HepG2 (cell line): ENCODE measurements at regions not wholly inside any gene's neighbourhood (a gene's known extent, or its start where the extent isn't known, plus 50 kb on each side); places are given as distances from the start of the nearest gene placed in this dataset.

Experiments
- ATAC-seq: fragments of 200-7000 bp; cut with Tn5 transposase; 3 replicates; pipeline ENCODE4 v1.9.1; 2020; ENCODE audit warnings: mild to moderate bottlenecking, moderate library complexity
- BruUV-seq: library from RNA; stranded (reverse); fragments of 400-500 nt; replicated peaks from 2 replicates; lab custom pipeline; 2021; lab: Mats Ljungman, UMichigan
- CTCF ChIA-PET: fragments of 300-600 bp; formaldehyde crosslinking; extraction: SDS; loops from one replicate; lab custom pipeline; 2021; ENCODE audit warnings: low total read pairs, inconsistent platforms, low intra/inter-chr PET ratio; lab: Yijun Ruan, JAX
- POLR2A ChIA-PET: fragments of 350-600 bp; sonication (Branson Sonifier 250); formaldehyde crosslinking; loops from one replicate; lab custom pipeline; 2020; ENCODE audit warnings: antibody characterized with exemption, inconsistent platforms; lab: Yijun Ruan, JAX
- DNase-seq: peaks from one replicate; pipeline ENCODE4 v3.0.0-alpha.2; 2015; ENCODE audit warnings: low spot score
- FAIRE-seq: peaks from 3 replicates; lab custom pipeline; 2011; peaks lifted over from hg19 to GRCh38; lab: Jason Lieb, UNC
- H2AFZ ChIP-seq: one replicate; pipeline ENCODE4 v1.6.1; 2011; ENCODE audit warnings: low read length, inconsistent platforms
- H3K27ac ChIP-seq: fragments of 300-600 bp; 3 replicates; pipeline ENCODE4 v1.8.0; 2011; ENCODE audit warnings: mixed run types, mild to moderate bottlenecking, mixed read lengths, low read length, inconsistent platforms; ENCODE audit not compliant: insufficient read depth; ENCODE audit errors: extremely low read length
- H3K27me3 ChIP-seq, 2 experiments: fragments of 200-600 bp in 1 of 2; 2 replicates in 1 of 2; 3 replicates in 1 of 2; pipeline versions ENCODE4 v1.6.0 to v1.8.0; 2011; ENCODE audit warnings: low read length in 2 of 2, mild to moderate bottlenecking in 2 of 2, moderate library complexity in 2 of 2, inconsistent platforms in 1 of 2; ENCODE audit not compliant: insufficient read depth in 2 of 2, control insufficient read depth in 1 of 2
- H3K36me3 ChIP-seq, 2 experiments: fragments of 200-600 bp in 1 of 2; replicated peaks in 1 of 2; 2 replicates in 1 of 2; 3 replicates in 1 of 2; pipeline versions ENCODE4 v1.5.1 to v1.8.0; 2011; ENCODE audit warnings: low read length in 2 of 2, inconsistent platforms in 1 of 2; ENCODE audit not compliant: insufficient read depth in 2 of 2, control insufficient read depth in 1 of 2
- H3K4me1 ChIP-seq: 2 replicates; pipeline ENCODE4 v1.5.1; 2012; ENCODE audit warnings: low read length, inconsistent platforms; ENCODE audit not compliant: insufficient read depth
- H3K4me2 ChIP-seq: 2 replicates; pipeline ENCODE4 v1.6.0; 2011; ENCODE audit warnings: low read depth, low read length, inconsistent platforms
- H3K4me3 ChIP-seq, 3 experiments: fragments of 200-600 bp in 1 of 3; sonication (generic), shearing (Covaris generic) in 1 of 3; replicated peaks in 1 of 3; 2 replicates each; pipeline ENCODE4 v1.5.1; 2011 to 2016; ENCODE audit warnings: low read length in 3 of 3, inconsistent platforms in 2 of 3, low read depth in 2 of 3, mild to moderate bottlenecking in 2 of 3, control low read depth in 1 of 3, mixed read lengths in 1 of 3; ENCODE audit not compliant: insufficient read depth in 1 of 3
- H3K79me2 ChIP-seq: one replicate; pipeline ENCODE4 v1.6.1; 2011; ENCODE audit warnings: low read length, inconsistent platforms; ENCODE audit not compliant: insufficient read depth
- H3K9ac ChIP-seq: 2 replicates; pipeline ENCODE4 v1.6.0; 2011; ENCODE audit warnings: mild to moderate bottlenecking, low read depth, low read length, inconsistent platforms; ENCODE audit not compliant: insufficient read depth
- H3K9me3 ChIP-seq: 2 replicates; pipeline ENCODE4 v1.5.1; 2012; ENCODE audit warnings: mild to moderate bottlenecking, low read length
- H4K20me1 ChIP-seq: 2 replicates; pipeline ENCODE4 v1.6.0; 2011; ENCODE audit warnings: inconsistent platforms, mild to moderate bottlenecking, low read length, moderate library complexity; ENCODE audit not compliant: insufficient read depth
- KMT2A ChIP-seq: sonication (generic); formaldehyde crosslinking; IDR thresholded peaks from 2 replicates; pipeline ENCODE4 v1.4.0; 2020; ENCODE audit warnings: missing genetic modification reagents
- SP2 ChIP-seq: sonication (generic); formaldehyde crosslinking; IDR thresholded peaks from 2 replicates; pipeline ENCODE4 v1.5.1; 2020; ENCODE audit warnings: mild to moderate bottlenecking, missing genetic modification reagents
- TRIM24 ChIP-seq: sonication (generic); formaldehyde crosslinking; IDR thresholded peaks from 2 replicates; pipeline ENCODE4 v1.8.0; 2022; ENCODE audit warnings: mild to moderate bottlenecking, missing genetic modification reagents
- ZNF30 ChIP-seq: sonication (generic); formaldehyde crosslinking; IDR thresholded peaks from 2 replicates; pipeline ENCODE4 v1.5.0; 2020; ENCODE audit warnings: mild to moderate bottlenecking, missing genetic modification reagents
- ZNF430 ChIP-seq: sonication (generic); formaldehyde crosslinking; IDR thresholded peaks from 2 replicates; pipeline ENCODE4 v1.9.0; 2021; ENCODE audit warnings: mild to moderate bottlenecking, missing genetic modification reagents
- ZNF572 ChIP-seq: sonication (generic); formaldehyde crosslinking; IDR thresholded peaks from 2 replicates; pipeline ENCODE4 v1.5.1; 2020; ENCODE audit warnings: mild to moderate bottlenecking, missing genetic modification reagents
- ZNF605 ChIP-seq: sonication (generic); formaldehyde crosslinking; IDR thresholded peaks from 2 replicates; pipeline ENCODE4 v1.8.0; 2022; ENCODE audit warnings: mild to moderate bottlenecking, missing genetic modification reagents
- ZNF652 ChIP-seq: IDR thresholded peaks from 2 replicates; pipeline ENCODE4 v1.6.1; 2016; ENCODE audit warnings: low read depth, borderline replicate concordance
- WGBS: methylation state at CpG from one replicate; pipeline ENCODE4 v1.1.6; 2017; ENCODE audit warnings: low lambda C conversion rate; 5-methylcytosine and 5-hydroxymethylcytosine counted together
- in situ Hi-C: cut with HindIII; loops from 2 replicates; pipeline ENCODE4 v1.10.0; 2017; ENCODE audit warnings: low pct_unique_long_range_greater_than_20kb; ENCODE audit not compliant: extremely low pct_ligation_motif_present
- intact Hi-C: fragments of 100-400 bp; cut with micrococcal nuclease; formaldehyde crosslinking; loops from one replicate; pipeline ENCODE4 v1.10.0; 2022; ENCODE audit not compliant: unreplicated experiment
- TF ChIP-seq, protein P1 (sequence below): sonication (generic); formaldehyde crosslinking; IDR thresholded peaks from 2 replicates; pipeline ENCODE4 v1.4.0; 2020; ENCODE audit warnings: missing genetic modification reagents
- TF ChIP-seq, protein P2 (sequence below), 2 experiments: IDR thresholded peaks; 2 replicates each; pipeline ENCODE4 v1.6.1; 2011 to 2012; ENCODE audit warnings: low read length in 2 of 2, borderline replicate concordance in 1 of 2, low read depth in 1 of 2, mild to moderate bottlenecking in 1 of 2, moderate library complexity in 1 of 2
- TF ChIP-seq, protein P3 (sequence below): sonication (generic); formaldehyde crosslinking; IDR thresholded peaks from 2 replicates; pipeline ENCODE4 v1.4.0; 2020; ENCODE audit warnings: mild to moderate bottlenecking, missing genetic modification reagents

DNA sequence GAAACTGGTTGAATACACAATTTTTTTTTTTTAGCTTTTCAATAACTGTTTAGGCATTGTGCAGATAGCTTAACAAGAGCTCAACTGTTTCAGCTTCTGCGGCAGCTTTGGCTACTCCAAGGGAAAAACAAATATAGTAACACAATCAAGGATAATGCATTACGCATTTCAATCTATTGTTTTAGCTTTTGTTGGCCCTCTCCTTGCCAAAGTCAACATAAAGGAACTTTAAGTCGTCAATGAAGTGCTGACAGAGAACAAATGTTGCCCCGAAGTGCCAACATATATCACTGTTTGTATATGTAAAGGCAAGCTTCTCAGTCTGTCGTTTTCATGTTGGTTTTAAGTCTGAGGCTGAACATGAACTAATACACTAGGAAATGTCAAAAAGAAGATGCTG, 1087.4 kb upstream of the FLRT2 start:
- no peak overlapping the region for H3K27ac ChIP-seq
- no peak for TF ChIP-seq ZNF430 (CRISPR knock-in tag)
- TF ChIP-seq ZNF652 (CRISPR knock-in tag): no peak
- no peak for TF ChIP-seq ZNF572 (CRISPR knock-in tag)
- no peak for TF ChIP-seq SP2 (CRISPR knock-in tag)
- TF ChIP-seq, protein P1, sequence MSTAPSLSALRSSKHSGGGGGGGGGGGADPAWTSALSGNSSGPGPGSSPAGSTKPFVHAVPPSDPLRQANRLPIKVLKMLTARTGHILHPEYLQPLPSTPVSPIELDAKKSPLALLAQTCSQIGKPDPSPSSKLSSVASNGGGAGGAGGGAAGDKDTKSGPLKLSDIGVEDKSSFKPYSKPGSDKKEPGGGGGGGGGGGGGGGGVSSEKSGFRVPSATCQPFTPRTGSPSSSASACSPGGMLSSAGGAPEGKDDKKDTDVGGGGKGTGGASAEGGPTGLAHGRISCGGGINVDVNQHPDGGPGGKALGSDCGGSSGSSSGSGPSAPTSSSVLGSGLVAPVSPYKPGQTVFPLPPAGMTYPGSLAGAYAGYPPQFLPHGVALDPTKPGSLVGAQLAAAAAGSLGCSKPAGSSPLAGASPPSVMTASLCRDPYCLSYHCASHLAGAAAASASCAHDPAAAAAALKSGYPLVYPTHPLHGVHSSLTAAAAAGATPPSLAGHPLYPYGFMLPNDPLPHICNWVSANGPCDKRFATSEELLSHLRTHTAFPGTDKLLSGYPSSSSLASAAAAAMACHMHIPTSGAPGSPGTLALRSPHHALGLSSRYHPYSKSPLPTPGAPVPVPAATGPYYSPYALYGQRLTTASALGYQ (CRISPR knock-in tag): no peak
- TF ChIP-seq ZNF30 (CRISPR knock-in tag): no peak
- TF ChIP-seq ZNF605: no peak
- no peak for TF ChIP-seq KMT2A
- TF ChIP-seq, protein P2, sequence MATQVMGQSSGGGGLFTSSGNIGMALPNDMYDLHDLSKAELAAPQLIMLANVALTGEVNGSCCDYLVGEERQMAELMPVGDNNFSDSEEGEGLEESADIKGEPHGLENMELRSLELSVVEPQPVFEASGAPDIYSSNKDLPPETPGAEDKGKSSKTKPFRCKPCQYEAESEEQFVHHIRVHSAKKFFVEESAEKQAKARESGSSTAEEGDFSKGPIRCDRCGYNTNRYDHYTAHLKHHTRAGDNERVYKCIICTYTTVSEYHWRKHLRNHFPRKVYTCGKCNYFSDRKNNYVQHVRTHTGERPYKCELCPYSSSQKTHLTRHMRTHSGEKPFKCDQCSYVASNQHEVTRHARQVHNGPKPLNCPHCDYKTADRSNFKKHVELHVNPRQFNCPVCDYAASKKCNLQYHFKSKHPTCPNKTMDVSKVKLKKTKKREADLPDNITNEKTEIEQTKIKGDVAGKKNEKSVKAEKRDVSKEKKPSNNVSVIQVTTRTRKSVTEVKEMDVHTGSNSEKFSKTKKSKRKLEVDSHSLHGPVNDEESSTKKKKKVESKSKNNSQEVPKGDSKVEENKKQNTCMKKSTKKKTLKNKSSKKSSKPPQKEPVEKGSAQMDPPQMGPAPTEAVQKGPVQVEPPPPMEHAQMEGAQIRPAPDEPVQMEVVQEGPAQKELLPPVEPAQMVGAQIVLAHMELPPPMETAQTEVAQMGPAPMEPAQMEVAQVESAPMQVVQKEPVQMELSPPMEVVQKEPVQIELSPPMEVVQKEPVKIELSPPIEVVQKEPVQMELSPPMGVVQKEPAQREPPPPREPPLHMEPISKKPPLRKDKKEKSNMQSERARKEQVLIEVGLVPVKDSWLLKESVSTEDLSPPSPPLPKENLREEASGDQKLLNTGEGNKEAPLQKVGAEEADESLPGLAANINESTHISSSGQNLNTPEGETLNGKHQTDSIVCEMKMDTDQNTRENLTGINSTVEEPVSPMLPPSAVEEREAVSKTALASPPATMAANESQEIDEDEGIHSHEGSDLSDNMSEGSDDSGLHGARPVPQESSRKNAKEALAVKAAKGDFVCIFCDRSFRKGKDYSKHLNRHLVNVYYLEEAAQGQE (IDR thresholded peaks at IDR 0.05; ENCODE audit: borderline replicate concordance in 1 of 2, low read depth in 1 of 2, low read length in 2 of 2): no peak
- TF ChIP-seq, protein P3, sequence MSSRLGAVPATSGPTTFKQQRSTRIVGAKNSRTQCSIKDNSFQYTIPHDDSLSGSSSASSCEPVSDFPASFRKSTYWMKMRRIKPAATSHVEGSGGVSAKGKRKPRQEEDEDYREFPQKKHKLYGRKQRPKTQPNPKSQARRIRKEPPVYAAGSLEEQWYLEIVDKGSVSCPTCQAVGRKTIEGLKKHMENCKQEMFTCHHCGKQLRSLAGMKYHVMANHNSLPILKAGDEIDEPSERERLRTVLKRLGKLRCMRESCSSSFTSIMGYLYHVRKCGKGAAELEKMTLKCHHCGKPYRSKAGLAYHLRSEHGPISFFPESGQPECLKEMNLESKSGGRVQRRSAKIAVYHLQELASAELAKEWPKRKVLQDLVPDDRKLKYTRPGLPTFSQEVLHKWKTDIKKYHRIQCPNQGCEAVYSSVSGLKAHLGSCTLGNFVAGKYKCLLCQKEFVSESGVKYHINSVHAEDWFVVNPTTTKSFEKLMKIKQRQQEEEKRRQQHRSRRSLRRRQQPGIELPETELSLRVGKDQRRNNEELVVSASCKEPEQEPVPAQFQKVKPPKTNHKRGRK (CRISPR knock-in tag): no peak
- no peak for TF ChIP-seq TRIM24 (CRISPR knock-in tag)
- DNase-seq: no peak
- H3K4me1 ChIP-seq: no peaks in the 10 kb centered on the region
- WGBS: 1% methylated on average over 5 of the region's 5 CpGs
- no peak overlapping the region for H3K4me2 ChIP-seq
- POLR2A ChIA-PET: no interaction called here
- no peaks in the 10 kb centered on the region for H3K36me3 ChIP-seq
- BruUV-seq: no TSS peak
- H3K9ac ChIP-seq: no peak overlapping the region
- CTCF ChIA-PET: no interaction called here
- H3K27me3 ChIP-seq: no peaks in the 10 kb centered on the region
- no peaks in the 10 kb centered on the region for H4K20me1 ChIP-seq
- in situ Hi-C loops (no loop called here), intact Hi-C loops (no loop called here)
- FAIRE-seq: no peak
- no peaks in the 10 kb centered on the region for H3K79me2 ChIP-seq
- H3K9me3 ChIP-seq: peaks cover 60% of the 10 kb centered on the region
- no peak for ATAC-seq
- no peak overlapping the region for H2AFZ ChIP-seq
- H3K4me3 ChIP-seq: no peak overlapping the region
